Stimulated activated CD8-positive, alpha-beta memory T cell treated with anti-CD3 and anti-CD28 coated beads, Interleukin-12 subunit alpha, Interleukin-12 subunit beta, amount 100 ng/mL, for 1 hour (primary cell): ENCODE measurements at regions not wholly inside any gene's neighbourhood (a gene's known extent, or its start where the extent isn't known, plus 50 kb on each side); places are given as distances from the start of the nearest gene placed in this dataset.

ENCODE experiments used
- DNase-seq: peaks from one replicate; pipeline ENCODE4 v3.0.0-alpha.2; 2020; ENCODE audit warnings: low read depth

DNA sequence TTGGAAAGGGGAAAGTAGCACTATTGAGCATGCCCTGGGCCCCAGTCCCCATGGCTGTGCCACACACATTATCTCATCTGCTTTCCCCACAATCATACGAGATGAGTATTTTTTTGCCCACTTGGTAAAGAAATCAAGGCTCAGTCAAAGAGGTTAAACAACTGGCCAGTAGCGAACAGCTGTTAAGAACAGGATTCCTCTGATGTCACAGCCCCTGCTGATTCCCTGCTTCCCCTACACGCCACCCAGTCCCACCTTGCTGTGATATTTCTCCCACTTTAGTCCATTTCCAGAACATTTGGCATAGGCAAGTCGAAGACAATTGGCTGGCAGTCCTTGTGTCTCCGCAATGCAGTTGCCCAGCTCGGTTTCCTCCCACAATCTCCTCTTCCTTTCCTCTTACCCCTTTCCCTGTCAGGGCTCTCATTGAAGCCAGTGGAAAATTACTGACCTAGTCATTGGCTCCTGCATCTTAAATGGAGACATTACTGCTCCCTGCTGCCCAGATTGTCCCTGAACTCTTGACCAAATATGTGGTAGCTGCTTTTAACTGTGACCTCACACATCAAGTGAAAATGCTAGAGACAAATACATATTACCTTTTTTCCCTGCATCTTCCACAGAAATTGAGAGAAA is 56.5 kb upstream of the EEPD1 start:
- no peak for DNase-seq

- DNase-seq: no peak
These were observed 55.0 kb upstream of the EEPD1 start for GRCh38 chr7:36098096-36098495.

DNA sequence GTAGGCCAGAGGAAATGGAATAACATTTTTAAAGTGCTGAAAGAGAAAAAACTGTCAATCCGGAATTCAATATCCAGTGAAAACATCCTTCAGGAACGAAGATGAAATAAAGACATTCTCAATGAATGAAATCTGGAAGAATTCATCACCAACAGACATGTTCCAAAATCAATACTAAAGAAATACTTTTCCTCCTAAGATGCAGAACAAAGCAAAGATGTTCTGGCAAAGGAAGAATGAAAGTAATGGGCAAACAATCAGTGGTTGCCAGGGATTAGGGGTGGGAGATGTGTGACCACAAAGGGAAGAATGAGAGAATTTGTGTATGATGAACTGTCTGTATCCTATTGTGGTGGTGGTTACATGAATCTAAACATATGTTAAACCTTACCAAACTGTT is 52.8 kb upstream of the EEPD1 start:
- DNase-seq: no peak

DNA sequence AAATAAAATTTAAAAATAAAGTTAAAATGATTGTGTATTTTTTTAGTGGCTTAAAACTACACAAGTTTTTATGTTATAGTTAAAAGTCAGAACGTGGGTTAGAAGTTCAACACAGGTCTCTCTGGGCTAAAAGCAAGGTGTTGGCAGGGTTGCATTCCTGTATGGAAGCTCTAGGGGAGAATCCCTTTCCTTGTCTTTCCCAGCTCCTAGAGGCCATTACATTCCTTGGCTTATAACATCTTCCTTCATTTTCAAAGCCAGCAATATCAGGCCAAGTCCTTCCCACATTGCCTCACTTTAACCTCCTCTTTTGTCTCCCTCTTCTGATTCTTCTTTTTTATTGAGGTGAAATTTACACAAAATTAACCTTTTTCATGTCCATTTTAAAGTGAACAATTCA is 52.4 kb upstream of the EEPD1 start:
- DNase-seq: no peak
